ENCODE measurements at regions not wholly inside any gene's neighbourhood (a gene's known extent, or its start where the extent isn't known, plus 50 kb on each side); places are given as distances from the start of the nearest gene placed in this dataset.

GRCh38 chr4:123017636-123018395 is 95.4 kb upstream of the NUDT6 start:
- TF ChIP-seq CTCF (IDR thresholded peaks at IDR 0.05; ENCODE audit: insufficient read depth, low read depth, low read length) (no peak), EZH2 (IDR thresholded peaks at IDR 0.05; ENCODE audit: insufficient read depth, low read length) (no peak)

All from astrocyte (in vitro differentiated cells and primary cell).